ENCODE measurements at regions not wholly inside any gene's neighbourhood (a gene's known extent, or its start where the extent isn't known, plus 50 kb on each side); places are given as distances from the start of the nearest gene placed in this dataset.
"Not testable (repeated sequence)": the region's sequence is repeated elsewhere in the genome, so short reads cannot be mapped to it uniquely, and the experiment has no call there.

- H3K4me1 ChIP-seq (ENCODE audit: control insufficient read depth in 1 of 2, insufficient read depth in 2 of 2, low read length in 2 of 2), result peaks cover 0 to 9% of the 10 kb centered on the region in 2 experiments
- peak overlapping the region; percentile 15 for H2BK12ac ChIP-seq (ENCODE audit: low read length)
- peak overlapping the region; percentile 67 for H4K91ac ChIP-seq (ENCODE audit: low read depth, low read length)
- DNase-seq, result no peak
- H3K79me2 ChIP-seq (ENCODE audit: control insufficient read depth, insufficient read depth, low read length, poor library complexity), result peaks cover 8% of the 10 kb centered on the region
- no peak overlapping the region for H3K4ac ChIP-seq (ENCODE audit: low read depth, low read length)
- no peak overlapping the region for H3K14ac ChIP-seq (ENCODE audit: low read length)
- H3K27me3 ChIP-seq (ENCODE audit: insufficient read depth, low read length), result no peaks in the 10 kb centered on the region
- H3K23ac ChIP-seq (ENCODE audit: low read length), result no peak overlapping the region
- no peak overlapping the region for H2AK5ac ChIP-seq (ENCODE audit: low read length)
- H3K18ac ChIP-seq (ENCODE audit: low read length), result no peak overlapping the region
- H3K4me3 ChIP-seq (ENCODE audit: low read depth, low read length), result no peak overlapping the region
- peaks cover 50% of the 10 kb centered on the region for H3K79me1 ChIP-seq (ENCODE audit: low read length)
- no peaks in the 10 kb centered on the region for H3K36me3 ChIP-seq (ENCODE audit: control insufficient read depth in 1 of 2, insufficient read depth in 2 of 2, low read length in 2 of 2)
- H2AFZ ChIP-seq (ENCODE audit: insufficient read depth, low read length, poor library complexity), result no peak overlapping the region
- peak overlapping the region; percentile 77 for H2BK5ac ChIP-seq (ENCODE audit: low read depth, low read length, poor library complexity)
- H3K4me2 ChIP-seq (ENCODE audit: low read length), result no peak overlapping the region
- no peaks in the 10 kb centered on the region for H3K9me3 ChIP-seq (ENCODE audit: insufficient read depth, low read depth, low read length)
- H3K9ac ChIP-seq (ENCODE audit: low read length), result no peak overlapping the region
- peak overlapping the region; percentile 26 for H2BK120ac ChIP-seq (ENCODE audit: insufficient read depth, low read length, poor library complexity)
- H3K27ac ChIP-seq (ENCODE audit: low read depth, low read length), result peak overlapping the region; percentile 81
- H4K12ac ChIP-seq (ENCODE audit: low read depth, low read length), result no peak overlapping the region
- WGBS (ENCODE audit: extremely low coverage, insufficient coverage, insufficient read length), result no CpG with 5 or more reads among the region's 6 CpGs
- H4K8ac ChIP-seq (ENCODE audit: low read depth, low read length), result no peak overlapping the region
Measured at GRCh38 chr13:64704121-64704649, 2526.0 kb downstream of the PCDH9 start.

- H3K27me3 ChIP-seq (ENCODE audit: insufficient read depth, low read length), result no peaks in the 10 kb centered on the region
- H4K8ac ChIP-seq (ENCODE audit: low read depth, low read length), result no peak overlapping the region
- H3K4ac ChIP-seq (ENCODE audit: low read depth, low read length), result no peak overlapping the region
- no peak overlapping the region for H3K18ac ChIP-seq (ENCODE audit: low read length)
- peaks cover 3% of the 10 kb centered on the region for H3K79me1 ChIP-seq (ENCODE audit: low read length)
- no peak overlapping the region for H4K91ac ChIP-seq (ENCODE audit: low read depth, low read length)
- H3K9ac ChIP-seq (ENCODE audit: low read length), result no peak overlapping the region
- H2BK120ac ChIP-seq (ENCODE audit: insufficient read depth, low read length, poor library complexity), result no peak overlapping the region
- no peaks in the 10 kb centered on the region for H3K9me3 ChIP-seq (ENCODE audit: insufficient read depth, low read depth, low read length)
- H3K23ac ChIP-seq (ENCODE audit: low read length), result no peak overlapping the region
- no peak overlapping the region for H3K14ac ChIP-seq (ENCODE audit: low read length)
- no peak overlapping the region for H2AK5ac ChIP-seq (ENCODE audit: low read length)
- no peaks in the 10 kb centered on the region for H3K36me3 ChIP-seq (ENCODE audit: control insufficient read depth in 1 of 2, insufficient read depth in 2 of 2, low read length in 2 of 2)
- no peaks in the 10 kb centered on the region for H3K4me1 ChIP-seq (ENCODE audit: control insufficient read depth in 1 of 2, insufficient read depth in 2 of 2, low read length in 2 of 2)
- H3K27ac ChIP-seq (ENCODE audit: low read depth, low read length), result no peak overlapping the region
- H2AFZ ChIP-seq (ENCODE audit: insufficient read depth, low read length, poor library complexity), result no peak overlapping the region
- H2BK12ac ChIP-seq (ENCODE audit: low read length), result no peak overlapping the region
- H3K4me3 ChIP-seq (ENCODE audit: low read depth, low read length), result no peak overlapping the region
- no peak overlapping the region for H3K4me2 ChIP-seq (ENCODE audit: low read length)
- no peaks in the 10 kb centered on the region for H3K79me2 ChIP-seq (ENCODE audit: control insufficient read depth, insufficient read depth, low read length, poor library complexity)
- DNase-seq, result no peak
- no peak overlapping the region for H2BK5ac ChIP-seq (ENCODE audit: low read depth, low read length, poor library complexity)
- WGBS (ENCODE audit: extremely low coverage, insufficient coverage, insufficient read length), result no CpG with 5 or more reads among the region's 2 CpGs
- H4K12ac ChIP-seq (ENCODE audit: low read depth, low read length), result no peak overlapping the region
Measured at GRCh38 chr13:64697226-64697625, 2532.9 kb downstream of the PCDH9 start.

DNA sequence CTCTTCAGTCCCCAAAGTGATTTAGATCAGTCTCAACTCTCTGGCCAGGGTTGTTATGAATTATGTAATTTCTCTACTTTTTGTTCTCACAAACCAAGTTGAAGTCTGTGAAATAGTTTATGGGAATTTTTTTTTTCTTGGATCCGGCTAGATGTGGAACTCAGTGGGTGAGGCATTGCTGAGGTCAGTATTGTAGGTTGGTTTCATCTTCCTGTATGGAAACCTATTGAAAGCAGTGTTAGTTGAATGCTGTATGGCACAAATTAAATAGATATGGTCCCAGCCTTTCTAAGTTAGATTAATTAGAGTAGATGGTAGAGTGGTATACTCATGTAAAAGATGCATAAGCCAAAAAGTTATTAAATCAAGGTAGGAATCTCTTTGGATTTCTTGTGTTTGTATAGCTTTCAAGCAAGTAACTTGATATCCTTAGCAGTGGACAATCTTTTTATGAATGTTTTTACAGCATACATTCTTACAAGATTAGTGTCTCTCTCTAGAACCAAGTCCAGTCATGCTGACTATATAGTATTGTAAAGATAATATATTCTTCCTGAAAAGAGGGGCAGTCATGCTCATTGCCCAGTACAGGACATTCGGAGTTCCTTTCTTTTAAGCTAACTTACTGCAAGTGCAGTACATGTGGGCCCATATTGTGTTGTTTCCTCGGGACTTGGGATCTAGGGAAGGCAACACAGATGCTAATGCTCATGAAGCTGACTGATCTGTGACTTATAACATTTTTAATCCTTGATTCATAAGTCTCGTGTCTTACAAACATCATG, 2541.1 kb downstream of the PCDH9 start:
- H2BK5ac ChIP-seq (ENCODE audit: low read depth, low read length, poor library complexity), result no peak overlapping the region
- H4K8ac ChIP-seq (ENCODE audit: low read depth, low read length), result no peak overlapping the region
- peaks cover 3 to 4% of the 10 kb centered on the region in 2 experiments for H3K4me1 ChIP-seq (ENCODE audit: control insufficient read depth in 1 of 2, insufficient read depth in 2 of 2, low read length in 2 of 2)
- no peak overlapping the region for H3K9ac ChIP-seq (ENCODE audit: low read length)
- H3K14ac ChIP-seq (ENCODE audit: low read length), result no peak overlapping the region
- H2AK5ac ChIP-seq (ENCODE audit: low read length), result no peak overlapping the region
- no peak overlapping the region for H3K23ac ChIP-seq (ENCODE audit: low read length)
- H3K79me2 ChIP-seq (ENCODE audit: control insufficient read depth, insufficient read depth, low read length, poor library complexity), result no peaks in the 10 kb centered on the region
- H2BK12ac ChIP-seq (ENCODE audit: low read length), result no peak overlapping the region
- H3K4me3 ChIP-seq (ENCODE audit: low read depth, low read length), result no peak overlapping the region
- H3K9me3 ChIP-seq (ENCODE audit: insufficient read depth, low read depth, low read length), result no peaks in the 10 kb centered on the region
- no peaks in the 10 kb centered on the region for H3K36me3 ChIP-seq (ENCODE audit: control insufficient read depth in 1 of 2, insufficient read depth in 2 of 2, low read length in 2 of 2)
- peaks cover 11% of the 10 kb centered on the region for H3K79me1 ChIP-seq (ENCODE audit: low read length)
- no peaks in the 10 kb centered on the region for H3K27me3 ChIP-seq (ENCODE audit: insufficient read depth, low read length)
- no peak overlapping the region for H3K4me2 ChIP-seq (ENCODE audit: low read length)
- no CpG with 5 or more reads among the region's 4 CpGs for WGBS (ENCODE audit: extremely low coverage, insufficient coverage, insufficient read length)
- H3K27ac ChIP-seq (ENCODE audit: low read depth, low read length), result no peak overlapping the region
- H3K18ac ChIP-seq (ENCODE audit: low read length), result no peak overlapping the region
- H3K4ac ChIP-seq (ENCODE audit: low read depth, low read length), result no peak overlapping the region
- H2AFZ ChIP-seq (ENCODE audit: insufficient read depth, low read length, poor library complexity), result no peak overlapping the region
- H4K91ac ChIP-seq (ENCODE audit: low read depth, low read length), result peak overlapping the region; percentile 8
- H4K12ac ChIP-seq (ENCODE audit: low read depth, low read length), result no peak overlapping the region
- H2BK120ac ChIP-seq (ENCODE audit: insufficient read depth, low read length, poor library complexity), result no peak overlapping the region
- no peak for DNase-seq

DNA sequence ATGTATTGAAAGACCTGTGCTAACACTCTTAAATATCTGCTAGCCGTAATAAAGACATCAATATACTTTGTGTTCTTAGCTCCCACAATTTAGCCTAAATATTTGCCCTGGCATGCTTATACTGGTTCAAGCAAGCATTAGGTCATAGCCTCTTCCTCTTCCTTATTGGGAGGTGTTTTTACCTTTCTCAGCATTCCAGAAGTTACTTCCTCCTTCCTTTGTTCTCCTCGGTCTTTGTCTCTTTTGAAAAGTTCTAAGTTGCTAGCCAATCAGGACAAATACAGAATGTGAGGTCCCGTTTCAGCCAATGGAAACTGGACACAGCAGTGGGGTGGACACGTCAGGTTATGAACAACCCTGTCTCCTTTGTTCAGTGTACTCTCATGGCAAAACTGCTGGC, 2543.6 kb downstream of the PCDH9 start:
- H4K8ac ChIP-seq (ENCODE audit: low read depth, low read length); H3K23ac ChIP-seq (ENCODE audit: low read length); H3K14ac ChIP-seq (ENCODE audit: low read length); H2BK5ac ChIP-seq (ENCODE audit: low read depth, low read length, poor library complexity); H2AFZ ChIP-seq (ENCODE audit: insufficient read depth, low read length, poor library complexity); DNase-seq; H3K4me2 ChIP-seq (ENCODE audit: low read length); H3K9ac ChIP-seq (ENCODE audit: low read length); H3K4ac ChIP-seq (ENCODE audit: low read depth, low read length); H3K9me3 ChIP-seq (ENCODE audit: insufficient read depth, low read depth, low read length); H3K27me3 ChIP-seq (ENCODE audit: insufficient read depth, low read length); H2AK5ac ChIP-seq (ENCODE audit: low read length); H3K79me1 ChIP-seq (ENCODE audit: low read length); H3K36me3 ChIP-seq (ENCODE audit: control insufficient read depth in 1 of 2, insufficient read depth in 2 of 2, low read length in 2 of 2); H4K12ac ChIP-seq (ENCODE audit: low read depth, low read length); H2BK12ac ChIP-seq (ENCODE audit: low read length); H3K27ac ChIP-seq (ENCODE audit: low read depth, low read length); H3K4me3 ChIP-seq (ENCODE audit: low read depth, low read length); H3K4me1 ChIP-seq (ENCODE audit: control insufficient read depth in 1 of 2, insufficient read depth in 2 of 2, low read length in 2 of 2); H3K79me2 ChIP-seq (ENCODE audit: control insufficient read depth, insufficient read depth, low read length, poor library complexity); H3K18ac ChIP-seq (ENCODE audit: low read length): not testable (repeated sequence)
- Histone ChIP-seq H2BK120ac (ENCODE audit: insufficient read depth, low read length, poor library complexity) (peak overlapping the region; percentile 46), H4K91ac (ENCODE audit: low read depth, low read length) (peak overlapping the region; percentile 35)
- no CpG with 5 or more reads among the region's 4 CpGs for WGBS (ENCODE audit: extremely low coverage, insufficient coverage, insufficient read length)
